HEK293T (cell line): ENCODE measurements at regions not wholly inside any gene's neighbourhood (a gene's known extent, or its start where the extent isn't known, plus 50 kb on each side); places are given as distances from the start of the nearest gene placed in this dataset.

ENCODE experiments used
- ARNT ChIP-seq: fragments of 450-650 bp; IDR thresholded peaks from 2 replicates; pipeline ENCODE4 v1.6.1; 2017; ENCODE audit warnings: mild to moderate bottlenecking
- BHLHE40 ChIP-seq: fragments of 450-650 bp; IDR thresholded peaks from 2 replicates; pipeline ENCODE4 v1.6.1; 2016; ENCODE audit warnings: mild to moderate bottlenecking, moderate library complexity, borderline replicate concordance
- FOXK2 ChIP-seq: fragments of 450-650 bp; IDR thresholded peaks from 2 replicates; pipeline ENCODE4 v1.6.1; 2016; ENCODE audit warnings: mild to moderate bottlenecking
- FOXM1 ChIP-seq: fragments of 450-650 bp; IDR thresholded peaks from 2 replicates; pipeline ENCODE4 v1.6.1; 2017; ENCODE audit warnings: mild to moderate bottlenecking, borderline replicate concordance
- SP1 ChIP-seq: fragments of 450-650 bp; IDR thresholded peaks from 2 replicates; pipeline ENCODE4 v1.6.1; 2017
- SUZ12 ChIP-seq: fragments of 450-650 bp; IDR thresholded peaks from 2 replicates; pipeline ENCODE4 v1.6.1; 2016; ENCODE audit warnings: mild to moderate bottlenecking
- ZNF384 ChIP-seq: fragments of 450-650 bp; IDR thresholded peaks from 2 replicates; pipeline ENCODE4 v1.6.1; 2016

DNA sequence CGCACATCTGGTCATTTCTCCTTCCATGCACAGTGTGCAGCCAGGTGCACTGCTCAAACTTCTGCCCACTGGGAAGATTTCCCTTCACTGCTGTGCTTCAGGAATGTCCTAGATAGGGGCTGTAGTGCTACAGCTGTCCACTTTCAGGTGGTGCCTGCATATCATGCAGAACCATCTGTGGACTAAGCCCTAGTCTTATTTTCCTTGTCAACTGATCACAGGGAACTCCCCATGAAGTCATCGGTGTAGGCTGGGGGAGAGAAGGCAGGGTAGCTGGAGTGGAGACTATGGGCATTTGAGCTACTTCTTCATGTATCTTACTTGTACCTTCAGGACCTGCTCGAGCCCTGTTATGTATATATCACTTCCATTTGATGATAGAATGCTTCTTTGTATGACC is 150.9 kb upstream of the PLCXD3 start:
- TF ChIP-seq SUZ12 (no peak), FOXK2 (no peak), ZNF384 (no peak), SP1 (no peak), FOXM1 (no peak), BHLHE40 (no peak), ARNT (no peak)
